H1 (cell line): ENCODE measurements at regions not wholly inside any gene's neighbourhood (a gene's known extent, or its start where the extent isn't known, plus 50 kb on each side); places are given as distances from the start of the nearest gene placed in this dataset.
A peak's percentile ranks its signal among the peaks of the same experiment; 100 is the strongest.

Experiments used
- CTCF ChIA-PET: fragments of 300-600 bp; sonication (Branson Sonifier 250); formaldehyde crosslinking; loops from one replicate; lab custom pipeline; 2021; ENCODE audit not compliant: partially characterized antibody; lab: Charles Lee
- POLR2A ChIA-PET: fragments of 300-600 bp; sonication (Branson Sonifier 250); formaldehyde crosslinking; loops from one replicate; lab custom pipeline; 2021; ENCODE audit warnings: inconsistent platforms; ENCODE audit not compliant: partially characterized antibody; lab: Charles Lee
- DNase-seq, 2 experiments: peaks; one replicate each; pipeline versions ENCODE4 v3.0.0 to v3.0.0-alpha.2; 2010 to 2022; ENCODE audit warnings: low spot score in 2 of 2, low read depth in 1 of 2, mixed read lengths in 1 of 2
- FAIRE-seq: peaks from 2 replicates; lab custom pipeline; 2011; peaks lifted over from hg19 to GRCh38; lab: Jason Lieb, UNC
- H2AFZ ChIP-seq: 2 replicates; pipeline ENCODE4 v1.8.1; 2012; ENCODE audit warnings: low read length, inconsistent platforms
- H2AK5ac ChIP-seq: 2 replicates; pipeline ENCODE4 v1.6.1; 2013; ENCODE audit warnings: low read depth, low read length
- H2BK120ac ChIP-seq: replicated peaks from 2 replicates; pipeline ENCODE3; 2013; ENCODE audit warnings: low read depth, low read length, inconsistent platforms
- H2BK12ac ChIP-seq: 2 replicates; pipeline ENCODE4 v1.6.1; 2013; ENCODE audit warnings: low read depth, low read length
- H2BK15ac ChIP-seq: 2 replicates; pipeline ENCODE4 v1.6.1; 2013; ENCODE audit warnings: low read length
- H2BK20ac ChIP-seq: 2 replicates; pipeline ENCODE4 v1.6.1; 2013; ENCODE audit warnings: low read length
- H2BK5ac ChIP-seq: 2 replicates; pipeline ENCODE4 v1.6.1; 2013; ENCODE audit warnings: low read depth, low read length
- H3K14ac ChIP-seq: 2 replicates; pipeline ENCODE4 v1.6.1; 2013; ENCODE audit warnings: inconsistent platforms; ENCODE audit not compliant: insufficient read length
- H3K18ac ChIP-seq: 2 replicates; pipeline ENCODE4 v1.6.1; 2013; ENCODE audit warnings: low read length; ENCODE audit errors: extremely low read depth
- H3K23ac ChIP-seq: 2 replicates; pipeline ENCODE4 v1.6.1; 2013; ENCODE audit warnings: inconsistent platforms; ENCODE audit not compliant: insufficient read length
- H3K23me2 ChIP-seq: 2 replicates; pipeline ENCODE4 v1.6.1; 2013; ENCODE audit warnings: low read depth, low read length
- H3K27ac ChIP-seq: 2 replicates; pipeline ENCODE4 v1.6.1; 2011; ENCODE audit warnings: low read depth, low read length, inconsistent platforms
- H3K27me3 ChIP-seq, 4 experiments: replicated peaks in 1 of 4; 1 replicate in 1 of 4; 2 replicates in 3 of 4; pipeline versions ENCODE4 v1.6.1 to v1.8.1; 2011 to 2013; ENCODE audit warnings: low read length in 3 of 4, mild to moderate bottlenecking in 3 of 4, inconsistent platforms in 2 of 4, mixed read lengths in 2 of 4, moderate library complexity in 1 of 4; ENCODE audit not compliant: control insufficient read depth in 3 of 4, insufficient read depth in 3 of 4; ENCODE audit errors: extremely low read depth in 1 of 4
- H3K36me3 ChIP-seq, 4 experiments: 2 replicates each; pipeline versions ENCODE4 v1.6.1 to v1.8.1; 2011 to 2013; ENCODE audit warnings: mild to moderate bottlenecking in 4 of 4, low read length in 3 of 4, moderate library complexity in 2 of 4, control low read depth in 1 of 4, inconsistent platforms in 1 of 4; ENCODE audit not compliant: insufficient read depth in 4 of 4, control insufficient read depth in 2 of 4
- H3K4ac ChIP-seq: replicated peaks from 2 replicates; pipeline ENCODE3; 2013; ENCODE audit warnings: low read length, low read depth, mixed read lengths, inconsistent platforms; ENCODE audit not compliant: insufficient read length
- H3K4me1 ChIP-seq, 4 experiments: replicated peaks in 1 of 4; 1 replicate in 1 of 4; 2 replicates in 3 of 4; pipeline versions ENCODE4 v1.6.1 to v1.8.1; 2011 to 2013; ENCODE audit warnings: low read length in 3 of 4, inconsistent platforms in 2 of 4, mixed read lengths in 1 of 4; ENCODE audit not compliant: insufficient read depth in 4 of 4, control insufficient read depth in 3 of 4
- H3K4me2 ChIP-seq, 2 experiments: 2 replicates each; pipeline versions ENCODE4 v1.6.1 to v1.8.1; 2011 to 2013; ENCODE audit warnings: low read depth in 2 of 2, low read length in 2 of 2, control low read depth in 1 of 2, inconsistent platforms in 1 of 2, mild to moderate bottlenecking in 1 of 2; ENCODE audit not compliant: insufficient read depth in 1 of 2
- H3K4me3 ChIP-seq, 4 experiments: fragments of 200-600, 300-600 bp in 1 of 4; sonication (generic), shearing (Covaris generic), sonication (Bioruptor Twin) in 1 of 4; 2 replicates each; pipeline versions ENCODE4 v1.5.1 to v1.8.1; 2011 to 2016; ENCODE audit warnings: low read length in 4 of 4, low read depth in 3 of 4, control low read depth in 2 of 4, inconsistent platforms in 2 of 4, mild to moderate bottlenecking in 2 of 4, mixed read lengths in 1 of 4, moderate library complexity in 1 of 4; ENCODE audit not compliant: insufficient read depth in 2 of 4; ENCODE audit errors: extremely low read depth in 1 of 4
- H3K56ac ChIP-seq: replicated peaks from 2 replicates; pipeline ENCODE3; 2013; ENCODE audit warnings: low read depth, mild to moderate bottlenecking, mixed read lengths, low read length, inconsistent platforms; ENCODE audit not compliant: insufficient read length
- H3K79me1 ChIP-seq: 2 replicates; pipeline ENCODE4 v1.6.1; 2013; ENCODE audit warnings: low read depth, low read length, control low read depth
- H3K79me2 ChIP-seq, 2 experiments: 2 replicates each; pipeline versions ENCODE4 v1.6.1 to v1.8.1; 2012 to 2013; ENCODE audit warnings: low read length in 2 of 2, mild to moderate bottlenecking in 2 of 2, inconsistent platforms in 1 of 2; ENCODE audit not compliant: insufficient read depth in 2 of 2, control insufficient read depth in 1 of 2
- H3K9ac ChIP-seq, 4 experiments: replicated peaks in 1 of 4; 1 replicate in 1 of 4; 2 replicates in 3 of 4; pipeline versions ENCODE4 v1.6.1 to v1.8.1; 2011 to 2013; ENCODE audit warnings: low read depth in 3 of 4, low read length in 3 of 4, control low read depth in 2 of 4, mild to moderate bottlenecking in 2 of 4, moderate library complexity in 2 of 4, inconsistent platforms in 1 of 4; ENCODE audit errors: extremely low read depth in 1 of 4
- H3K9me3 ChIP-seq, 2 experiments: 2 replicates each; pipeline versions ENCODE4 v1.6.1 to v1.8.1; 2012 to 2013; ENCODE audit warnings: mild to moderate bottlenecking in 2 of 2, moderate library complexity in 2 of 2, control low read depth in 1 of 2, inconsistent platforms in 1 of 2, low read depth in 1 of 2, low read length in 1 of 2, mixed read lengths in 1 of 2; ENCODE audit not compliant: insufficient read depth in 2 of 2
- H4K20me1 ChIP-seq, 2 experiments: replicated peaks in 1 of 2; 2 replicates each; pipeline versions ENCODE3 to v1.8.1; 2011 to 2013; ENCODE audit warnings: inconsistent platforms in 2 of 2, low read length in 2 of 2, mild to moderate bottlenecking in 1 of 2; ENCODE audit not compliant: insufficient read depth in 2 of 2, control insufficient read depth in 1 of 2
- H4K5ac ChIP-seq: 2 replicates; pipeline ENCODE4 v1.6.1; 2013; ENCODE audit warnings: low read length, low read depth, mixed read lengths, inconsistent platforms; ENCODE audit not compliant: insufficient read length
- H4K8ac ChIP-seq: 2 replicates; pipeline ENCODE4 v1.8.0; 2013; ENCODE audit warnings: mild to moderate bottlenecking, moderate library complexity, low read length, inconsistent platforms; ENCODE audit not compliant: insufficient read depth; ENCODE audit errors: extremely low read depth
- H4K91ac ChIP-seq: replicated peaks from 2 replicates; pipeline ENCODE3; 2013; ENCODE audit warnings: low read length, mixed read lengths, inconsistent platforms; ENCODE audit not compliant: insufficient read length
- BACH1 ChIP-seq: IDR thresholded peaks from 2 replicates; pipeline ENCODE4 v1.6.1; 2012; ENCODE audit warnings: low read length, improper control_type of control experiment
- EP300 ChIP-seq, 2 experiments: IDR thresholded peaks; 1 replicate in 1 of 2; 2 replicates in 1 of 2; pipeline ENCODE4 v1.6.1; 2011 to 2012; ENCODE audit warnings: low read depth in 2 of 2, low read length in 2 of 2, mild to moderate bottlenecking in 2 of 2, borderline replicate concordance in 1 of 2, inconsistent platforms in 1 of 2, moderate library complexity in 1 of 2
- TEAD4 ChIP-seq: IDR thresholded peaks from 2 replicates; pipeline ENCODE4 v1.6.1; 2012; ENCODE audit warnings: low read depth, low read length, inconsistent platforms, mixed read lengths
- WGBS, 2 experiments: shearing (Covaris generic) in 1 of 2; methylation state at CpG; one replicate each; pipeline versions ENCODE4 v1.1.6 to v1.1.7; 2013 to 2015; ENCODE audit warnings: low lambda C conversion rate in 2 of 2, mixed read lengths in 2 of 2, inconsistent platforms in 1 of 2, low coverage in 1 of 2, missing lambda C conversion rate in 1 of 2; ENCODE audit not compliant: insufficient replicate concordance in 2 of 2, insufficient coverage in 1 of 2, insufficient read length in 1 of 2; ENCODE audit errors: extremely low coverage in 1 of 2, missing lambda C conversion rate in 1 of 2; 5-methylcytosine and 5-hydroxymethylcytosine counted together

DNA sequence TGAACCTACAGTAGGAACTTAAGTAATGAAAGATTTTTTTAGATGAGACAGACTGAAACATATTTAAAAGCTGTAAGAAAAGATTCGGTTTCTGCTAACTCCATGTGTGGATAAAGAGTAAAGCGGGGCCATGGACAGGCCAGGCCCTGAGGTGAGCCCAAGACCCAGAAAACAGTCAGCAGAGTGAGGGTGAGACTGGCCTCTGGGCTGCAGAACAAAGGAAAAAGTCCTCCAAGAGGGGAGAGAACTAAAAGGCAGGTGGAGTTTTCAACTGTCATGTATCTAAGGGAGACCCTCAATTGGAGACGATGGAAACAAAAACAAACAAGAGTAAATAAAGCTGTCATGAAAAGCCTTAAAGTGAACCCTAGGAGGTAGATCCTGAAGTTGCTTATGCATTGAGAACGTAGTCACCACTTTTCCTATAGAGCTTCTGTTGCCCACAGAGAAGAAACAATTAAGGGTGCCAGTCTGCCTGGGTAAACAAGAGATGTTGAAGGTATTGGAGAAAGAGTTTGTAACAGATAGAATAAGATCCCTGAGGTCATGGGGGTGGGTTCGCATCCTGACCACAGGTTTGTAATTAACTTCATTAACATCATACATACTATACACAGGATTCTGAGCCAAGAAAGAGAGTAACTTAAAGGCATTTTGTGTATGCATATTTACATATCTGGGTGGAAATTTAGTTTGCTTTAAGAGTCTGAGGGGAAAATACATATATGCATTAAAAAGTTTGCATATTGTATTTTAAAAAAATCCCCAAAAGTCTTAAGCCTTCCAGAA lies 268.7 kb upstream of the PDE3A start:
- H3K79me2 ChIP-seq, result no peaks in the 10 kb centered on the region
- POLR2A ChIA-PET, result no interaction called here
- WGBS, 2 experiments, result 74% methylated on average over 5 of the region's 5 CpGs; no CpG with 5 or more reads in 1 of the 2 experiments

More for the DNA sequence above, 268.7 kb upstream of the PDE3A start:
- Histone ChIP-seq H3K4ac (no peak overlapping the region), H2BK15ac (no peak overlapping the region), H3K4me2 (0 out of 4 replicates have a peak overlapping the region, but pooled peaks of 1 of the 2 experiments have one; percentile 9), H3K9ac (no peak overlapping the region; a peak in 1 of 7 replicates), H3K9me3 (peaks cover 8 to 12% of the 10 kb centered on the region in 2 experiments; a peak in 2 of 4 replicates), H2BK12ac (no peak overlapping the region), H3K18ac (no peak overlapping the region; the same call in 1 of the 2 replicates), H3K4me1 (peaks cover 0 to 4% (median 0%) of the 10 kb centered on the region in 4 experiments; a peak in 2 of 7 replicates), H2AFZ (0 out of 2 replicates have a peak overlapping the region, but pooled peaks have one; percentile 1), H4K91ac (no peak overlapping the region), H3K27me3 (no peaks in the 10 kb centered on the region), H2BK20ac (no peak overlapping the region), H4K5ac (no peak overlapping the region), H3K4me3 (no peak overlapping the region), H4K8ac (no peak overlapping the region), H2BK5ac (no peak overlapping the region), H2AK5ac (no peak overlapping the region), H3K36me3 (no peaks in the 10 kb centered on the region), H3K79me1 (no peaks in the 10 kb centered on the region), H2BK120ac (no peak overlapping the region), H4K20me1 (no peaks in the 10 kb centered on the region), H3K23me2 (no peaks in the 10 kb centered on the region), H3K14ac (no peak overlapping the region), H3K27ac (no peak overlapping the region), H3K56ac (no peak overlapping the region), H3K23ac (no peak overlapping the region)
- no peak for DNase-seq
- FAIRE-seq, result no peak
- no peak for TF ChIP-seq TEAD4
- no peak for TF ChIP-seq BACH1
- peak in 1 of 2 experiments; percentile 4; a peak in 1 of 3 replicates for TF ChIP-seq EP300 (IDR thresholded peaks at IDR 0.05; ENCODE audit: borderline replicate concordance in 1 of 2, low read depth in 2 of 2, low read length in 2 of 2)
- CTCF ChIA-PET, result interaction anchor here (0.7 kb wide), 1 partner anchor 29 kb away, joined by 3 read pairs; no protein-coding TSS in a partner anchor
